ENCODE measurements at regions not wholly inside any gene's neighbourhood (a gene's known extent, or its start where the extent isn't known, plus 50 kb on each side); places are given as distances from the start of the nearest gene placed in this dataset.

- TF ChIP-seq POLR2A (IDR thresholded peaks at IDR 0.05), result no peak
- TF ChIP-seq EP300 (IDR thresholded peaks at IDR 0.05), result no peak
- TF ChIP-seq POLR2AphosphoS5 (IDR thresholded peaks at IDR 0.05), result no peak
- no peak for TF ChIP-seq CTCF (IDR thresholded peaks at IDR 0.05)
- Histone ChIP-seq H3K4me3 (no peak overlapping the region), H3K4me1 (no peaks in the 10 kb centered on the region), H3K27me3 (no peaks in the 10 kb centered on the region), H3K9me3 (no peaks in the 10 kb centered on the region), H3K36me3 (no peaks in the 10 kb centered on the region), H3K27ac (no peak overlapping the region)
- 70 to 87% (median 85%) methylated on average over 2 of the region's 2 CpGs for WGBS, 5 donors
- intact Hi-C loops (cut with DNase I; ENCODE audit: low total_unique reads), result no loop called here
- no peak for DNase-seq
Measured at GRCh38 chr1:226793620-226794276, 54.7 kb upstream of the ITPKB start.

- no peaks in the 10 kb centered on the region for H3K9me3 ChIP-seq
- intact Hi-C loops (cut with DNase I; ENCODE audit: low total_unique reads), result no loop called here
- H3K4me3 ChIP-seq, result no peak overlapping the region
- no peaks in the 10 kb centered on the region for H3K27me3 ChIP-seq
- TF ChIP-seq EP300 (IDR thresholded peaks at IDR 0.05), result no peak
- no peak for TF ChIP-seq POLR2A (IDR thresholded peaks at IDR 0.05)
- no peak for TF ChIP-seq POLR2AphosphoS5 (IDR thresholded peaks at IDR 0.05)
- no peak for TF ChIP-seq CTCF (IDR thresholded peaks at IDR 0.05)
- peaks cover 0 to 10% (median 0%) of the 10 kb centered on the region in 4 donors for H3K4me1 ChIP-seq
- no peaks in the 10 kb centered on the region for H3K36me3 ChIP-seq
- no peak overlapping the region for H3K27ac ChIP-seq
- DNase-seq, result no peak
- 97 to 100% (median 97%) methylated on average over 1 of the region's 1 CpG for WGBS, 5 donors
Measured at GRCh38 chr1:226792368-226792767, 53.3 kb upstream of the ITPKB start.

GRCh38 chr1:226790545-226791181, 51.6 kb upstream of the ITPKB start:
- no peaks in the 10 kb centered on the region for H3K36me3 ChIP-seq
- H3K9me3 ChIP-seq, result no peaks in the 10 kb centered on the region
- TF ChIP-seq POLR2AphosphoS5 (IDR thresholded peaks at IDR 0.05) (no peak), EP300 (IDR thresholded peaks at IDR 0.05) (no peak), CTCF (IDR thresholded peaks at IDR 0.05) (no peak), POLR2A (IDR thresholded peaks at IDR 0.05) (no peak)
- H3K27ac ChIP-seq, result no peak overlapping the region
- H3K4me3 ChIP-seq, result no peak overlapping the region
- H3K27me3 ChIP-seq, result no peaks in the 10 kb centered on the region
- WGBS, 5 donors, result 76 to 86% (median 85%) methylated on average over 6 of the region's 6 CpGs
- no peak for DNase-seq
- intact Hi-C loops (cut with DNase I; ENCODE audit: low total_unique reads), result no loop called here
- peaks cover 0 to 12% (median 0%) of the 10 kb centered on the region in 4 donors for H3K4me1 ChIP-seq

GRCh38 chr1:226788965-226789364, 49.9 kb upstream of the ITPKB start:
- H3K4me1 ChIP-seq, result peaks cover 0 to 20% (median 1%) of the 10 kb centered on the region in 4 donors

More at GRCh38 chr1:226788965-226789364, 49.9 kb upstream of the ITPKB start:
- no peaks in the 10 kb centered on the region for H3K27me3 ChIP-seq
- DNase-seq, result no peak
- TF ChIP-seq POLR2AphosphoS5 (IDR thresholded peaks at IDR 0.05) (no peak), EP300 (IDR thresholded peaks at IDR 0.05) (no peak)
- H3K4me3 ChIP-seq, result no peak overlapping the region
- H3K36me3 ChIP-seq, result no peaks in the 10 kb centered on the region
- intact Hi-C loops (cut with DNase I; ENCODE audit: low total_unique reads), result no loop called here
- H3K9me3 ChIP-seq, result no peaks in the 10 kb centered on the region
- no peak overlapping the region for H3K27ac ChIP-seq
- WGBS, 5 donors, result 75 to 90% (median 81%) methylated on average over 4 of the region's 4 CpGs

Measured in stomach (tissue), 8 donors.